ENCODE measurements at regions not wholly inside any gene's neighbourhood (a gene's known extent, or its start where the extent isn't known, plus 50 kb on each side); places are given as distances from the start of the nearest gene placed in this dataset.

GRCh38 chr4:178215309-178215708 lies 773.1 kb upstream of the AGA start:
- FAIRE-seq: no peak
- DNase-seq (ENCODE audit: low spot score): no peak
- Histone ChIP-seq H2AFZ (ENCODE audit: low read length) (no peak overlapping the region), H3K9me3 (ENCODE audit: low read length) (0 out of 2 replicates have a peak, but pooled peaks cover 7% of the 10 kb centered on the region), H3K79me2 (ENCODE audit: insufficient read depth, low read length) (no peaks in the 10 kb centered on the region), H3K36me3 (replicated peaks in 1 of 2; ENCODE audit: control insufficient read depth in 1 of 2, insufficient read depth in 2 of 2, low read length in 2 of 2) (no peaks in the 10 kb centered on the region), H4K20me1 (ENCODE audit: insufficient read depth, low read length) (no peaks in the 10 kb centered on the region), H3K27me3 (ENCODE audit: control insufficient read depth in 1 of 2, insufficient read depth in 2 of 2, low read length in 2 of 2) (no peaks in the 10 kb centered on the region), H3K4me2 (ENCODE audit: low read depth, low read length) (no peak overlapping the region), H3K27ac (ENCODE audit: extremely low read length, insufficient read depth, low read length) (no peak overlapping the region), H3K9ac (ENCODE audit: insufficient read depth, low read depth, low read length) (no peak overlapping the region), H3K4me3 (replicated peaks in 1 of 3; ENCODE audit: insufficient read depth in 1 of 3, low read depth in 2 of 3, low read length in 3 of 3) (no peak overlapping the region), H3K4me1 (ENCODE audit: insufficient read depth, low read length) (no peaks in the 10 kb centered on the region)
- WGBS (ENCODE audit: low lambda C conversion rate): 2% methylated on average over 2 of the region's 2 CpGs
- intact Hi-C loops (cut with micrococcal nuclease; ENCODE audit: unreplicated experiment): no loop called here
- in situ Hi-C loops (cut with HindIII; ENCODE audit: extremely low pct_ligation_motif_present, low pct_unique_long_range_greater_than_20kb): no loop called here
- TF ChIP-seq ZNF253 (CRISPR knock-in tag; IDR thresholded peaks at IDR 0.05; ENCODE audit: borderline replicate concordance) (no peak), MAFF (IDR thresholded peaks at IDR 0.05; ENCODE audit: low read depth, low read length) (peak; percentile 75), ZNF639 (CRISPR knock-in tag; conservative IDR thresholded peaks at IDR 0.05) (no peak), MAFK (conservative IDR thresholded peaks at IDR 0.05 in 1 of 2, IDR thresholded peaks at IDR 0.05 in 1 of 2; ENCODE audit: low read length in 2 of 2) (peak; percentile 48 to 85; a peak in 3 of 4 replicates), TARDBP (CRISPR knock-in tag; IDR thresholded peaks at IDR 0.05) (no peak), ZNF17 (CRISPR knock-in tag; IDR thresholded peaks at IDR 0.05) (no peak), STAG1 (CRISPR knock-in tag; IDR thresholded peaks at IDR 0.05) (no peak)
- ChIA-PET CTCF (ENCODE audit: low intra/inter-chr PET ratio, low total read pairs) (no interaction called here), POLR2A (no interaction called here)
- no peak for ATAC-seq
- no TSS peak for BruUV-seq (replicated peaks)

GRCh38 chr4:178215763-178216162 lies 773.5 kb upstream of the AGA start:
- in situ Hi-C loops (cut with HindIII; ENCODE audit: extremely low pct_ligation_motif_present, low pct_unique_long_range_greater_than_20kb): no loop called here
- no peak for FAIRE-seq
- H3K36me3 ChIP-seq (replicated peaks in 1 of 2; ENCODE audit: control insufficient read depth in 1 of 2, insufficient read depth in 2 of 2, low read length in 2 of 2): no peaks in the 10 kb centered on the region

More at GRCh38 chr4:178215763-178216162, 773.5 kb upstream of the AGA start:
- intact Hi-C loops (cut with micrococcal nuclease; ENCODE audit: unreplicated experiment): no loop called here
- Histone ChIP-seq H3K27ac (ENCODE audit: extremely low read length, insufficient read depth, low read length) (no peak overlapping the region), H3K4me2 (ENCODE audit: low read depth, low read length) (no peak overlapping the region), H3K79me2 (ENCODE audit: insufficient read depth, low read length) (no peaks in the 10 kb centered on the region), H3K4me3 (replicated peaks in 1 of 3; ENCODE audit: insufficient read depth in 1 of 3, low read depth in 2 of 3, low read length in 3 of 3) (no peak overlapping the region), H3K27me3 (ENCODE audit: control insufficient read depth in 1 of 2, insufficient read depth in 2 of 2, low read length in 2 of 2) (no peaks in the 10 kb centered on the region), H4K20me1 (ENCODE audit: insufficient read depth, low read length) (no peaks in the 10 kb centered on the region), H2AFZ (ENCODE audit: low read length) (no peak overlapping the region), H3K4me1 (ENCODE audit: insufficient read depth, low read length) (no peaks in the 10 kb centered on the region), H3K9ac (ENCODE audit: insufficient read depth, low read depth, low read length) (no peak overlapping the region), H3K9me3 (ENCODE audit: low read length) (0 out of 2 replicates have a peak, but pooled peaks cover 7% of the 10 kb centered on the region)
- TF ChIP-seq HNRNPK (IDR thresholded peaks at IDR 0.05; ENCODE audit: low read depth, low read length, poor library complexity, severe bottlenecking) (no peak), XRCC5 (optimal IDR thresholded peaks at IDR 0.05; ENCODE audit: low read length) (no peak), ISX (CRISPR knock-in tag; conservative IDR thresholded peaks at IDR 0.05) (no peak), GABPA (IDR thresholded peaks at IDR 0.05; ENCODE audit: low read depth, low read length) (no peak), GABPA (CRISPR knock-in tag; IDR thresholded peaks at IDR 0.05; ENCODE audit: low read depth) (no peak), ZFP36 (IDR thresholded peaks at IDR 0.05; ENCODE audit: borderline replicate concordance, low read depth, low read length, partially characterized antibody) (no peak), HMGXB4 (CRISPR knock-in tag; IDR thresholded peaks at IDR 0.05; ENCODE audit: borderline replicate concordance in 1 of 2, low read depth in 1 of 2) (no peak)
- DNase-seq (ENCODE audit: low spot score) (no peak), ATAC-seq (no peak)
- CTCF ChIA-PET (ENCODE audit: low intra/inter-chr PET ratio, low total read pairs): no interaction called here
- 4% methylated on average over 1 of the region's 1 CpG for WGBS (ENCODE audit: low lambda C conversion rate)
- no TSS peak for BruUV-seq (replicated peaks)
- POLR2A ChIA-PET: no interaction called here

Measured in HepG2 (cell line).